ENCODE measurements at regions not wholly inside any gene's neighbourhood (a gene's known extent, or its start where the extent isn't known, plus 50 kb on each side); places are given as distances from the start of the nearest gene placed in this dataset.

DNA sequence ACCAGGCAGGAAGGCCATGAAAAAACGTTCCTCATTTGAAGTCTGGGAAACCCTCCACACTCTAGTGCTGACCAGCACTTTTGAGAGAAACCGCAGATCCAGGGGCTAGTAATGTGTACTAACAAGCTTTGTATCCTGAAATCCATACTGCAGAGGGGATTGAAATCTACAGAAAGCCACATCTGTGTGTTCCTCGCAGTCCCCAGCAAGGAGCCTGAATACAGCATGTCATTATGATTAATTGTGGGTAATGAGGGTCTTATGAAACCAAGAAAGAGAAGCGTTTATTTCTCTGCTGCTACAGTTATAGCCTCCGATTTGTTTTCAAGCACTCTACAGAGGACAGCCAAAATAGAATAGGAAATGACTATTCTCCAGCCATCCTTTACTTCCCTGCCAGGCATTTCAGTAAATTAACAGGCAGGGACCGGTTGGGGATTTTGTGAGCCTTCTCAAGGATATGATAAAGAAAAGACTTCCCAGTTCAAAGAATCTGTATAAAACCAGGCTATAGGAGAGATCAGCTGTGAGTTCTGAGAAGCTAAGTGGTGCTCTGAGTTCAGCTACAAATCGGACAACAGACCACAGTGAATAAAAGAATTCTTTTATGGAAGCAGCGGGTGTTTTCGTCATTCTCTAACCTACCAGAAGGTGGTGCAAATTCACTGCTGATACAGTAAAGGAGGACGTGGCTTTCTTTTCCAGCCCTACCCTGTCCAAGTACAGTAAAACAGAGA, 133.4 kb downstream of the INSIG2 start:
- Histone ChIP-seq H3K27ac (ENCODE audit: low read depth in 1 of 2, low read length in 2 of 2) (no peak overlapping the region), H3K27me3 (ENCODE audit: control insufficient read depth in 1 of 2, insufficient read depth in 2 of 2, low read length in 2 of 2) (peaks cover 42 to 70% of the 10 kb centered on the region in 2 experiments), H3K4me3 (ENCODE audit: low read length) (no peak overlapping the region), H3K4me1 (ENCODE audit: insufficient read depth, low read length) (peaks cover 19% of the 10 kb centered on the region), H3K36me3 (ENCODE audit: insufficient read depth, low read length) (no peaks in the 10 kb centered on the region), H3K9me3 (ENCODE audit: control insufficient read depth in 1 of 2, insufficient read depth in 1 of 2, low read length in 2 of 2) (peaks cover 0 to 10% of the 10 kb centered on the region in 2 experiments)
- CTCF ChIA-PET: interaction anchor here (1.2 to 1.7 kb wide), 5 partner anchors 10 to 641 kb away, joined by 3 to 9 read pairs (median 4); no protein-coding TSS in a partner anchor
- Mint-ChIP-seq H3K27ac (no peak overlapping the region), H3K4me1 (ENCODE audit: low read depth) (peaks cover 28% of the 10 kb centered on the region), H3K27me3 (peaks cover 78% of the 10 kb centered on the region), H3K36me3 (ENCODE audit: low read depth) (no peaks in the 10 kb centered on the region), H3K9me3 (no peaks in the 10 kb centered on the region), H3K4me3 (peak overlapping the region; percentile 12)
- ATAC-seq (ENCODE audit: poor library complexity): peak; percentile 75
- POLR2A ChIA-PET: interaction anchor here (1.0 kb wide), 1 partner anchor 89 kb away, joined by 3 read pairs; no protein-coding TSS in a partner anchor
- intact Hi-C loops (cut with DNase I, micrococcal nuclease): loop anchor here (1.0 to 10.0 kb wide), 5 partner anchors 634 to 1253 kb away; partner anchors contain the start of genes C2orf76 (in 1 of the 2) and DBI (in 1 of the 2)
- TF ChIP-seq, protein P1, sequence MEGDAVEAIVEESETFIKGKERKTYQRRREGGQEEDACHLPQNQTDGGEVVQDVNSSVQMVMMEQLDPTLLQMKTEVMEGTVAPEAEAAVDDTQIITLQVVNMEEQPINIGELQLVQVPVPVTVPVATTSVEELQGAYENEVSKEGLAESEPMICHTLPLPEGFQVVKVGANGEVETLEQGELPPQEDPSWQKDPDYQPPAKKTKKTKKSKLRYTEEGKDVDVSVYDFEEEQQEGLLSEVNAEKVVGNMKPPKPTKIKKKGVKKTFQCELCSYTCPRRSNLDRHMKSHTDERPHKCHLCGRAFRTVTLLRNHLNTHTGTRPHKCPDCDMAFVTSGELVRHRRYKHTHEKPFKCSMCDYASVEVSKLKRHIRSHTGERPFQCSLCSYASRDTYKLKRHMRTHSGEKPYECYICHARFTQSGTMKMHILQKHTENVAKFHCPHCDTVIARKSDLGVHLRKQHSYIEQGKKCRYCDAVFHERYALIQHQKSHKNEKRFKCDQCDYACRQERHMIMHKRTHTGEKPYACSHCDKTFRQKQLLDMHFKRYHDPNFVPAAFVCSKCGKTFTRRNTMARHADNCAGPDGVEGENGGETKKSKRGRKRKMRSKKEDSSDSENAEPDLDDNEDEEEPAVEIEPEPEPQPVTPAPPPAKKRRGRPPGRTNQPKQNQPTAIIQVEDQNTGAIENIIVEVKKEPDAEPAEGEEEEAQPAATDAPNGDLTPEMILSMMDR (IDR thresholded peaks at IDR 0.05): peak; percentile 87
- DNase-seq: peak in 9 of 14 experiments; percentile 6 to 77 (median 10)

DNA sequence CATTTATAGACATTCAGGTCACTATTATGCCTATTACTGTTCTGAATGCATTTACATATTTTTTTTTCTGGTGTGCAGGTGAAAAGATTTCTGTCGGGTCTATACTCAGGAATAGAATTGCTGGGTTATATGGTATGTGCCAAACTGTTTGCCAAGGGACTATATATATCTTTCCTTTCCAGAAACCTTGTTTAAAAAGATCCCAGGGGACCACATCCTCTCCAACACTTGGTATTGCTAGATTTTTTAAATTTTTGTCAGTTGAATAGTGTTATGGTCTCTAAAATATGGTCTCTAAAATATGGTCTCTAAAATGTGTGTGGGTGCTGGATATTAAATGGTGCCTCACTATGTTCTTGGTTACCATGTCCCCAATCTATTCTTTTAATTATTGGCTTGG, 131.3 kb downstream of the INSIG2 start:
- no peak overlapping the region for H3K4me3 ChIP-seq (ENCODE audit: low read length)
- ChIA-PET CTCF (no interaction called here), POLR2A (no interaction called here)
- H3K27ac Mint-ChIP-seq: no peak overlapping the region
- peaks cover 15% of the 10 kb centered on the region for H3K4me1 ChIP-seq (ENCODE audit: insufficient read depth, low read length)
- intact Hi-C loops (cut with DNase I, micrococcal nuclease): loop anchor here in 1 of 2 experiments (10.0 kb wide), 3 partner anchors 955 to 1255 kb away; partner anchors contain the start of genes C2orf76 and DBI
- H3K9me3 Mint-ChIP-seq: no peaks in the 10 kb centered on the region
- ATAC-seq (ENCODE audit: poor library complexity): no peak
- H3K36me3 Mint-ChIP-seq (ENCODE audit: low read depth): no peaks in the 10 kb centered on the region
- no peak overlapping the region for H3K4me3 Mint-ChIP-seq
- no peak for DNase-seq
- peaks cover 0 to 8% of the 10 kb centered on the region in 2 experiments for H3K9me3 ChIP-seq (ENCODE audit: control insufficient read depth in 1 of 2, insufficient read depth in 1 of 2, low read length in 2 of 2)
- H3K27me3 ChIP-seq (ENCODE audit: control insufficient read depth in 1 of 2, insufficient read depth in 2 of 2, low read length in 2 of 2): peaks cover 25 to 57% of the 10 kb centered on the region in 2 experiments
- TF ChIP-seq, protein P1 (IDR thresholded peaks at IDR 0.05): no peak
- no peaks in the 10 kb centered on the region for H3K36me3 ChIP-seq (ENCODE audit: insufficient read depth, low read length)
- H3K27me3 Mint-ChIP-seq: peaks cover 75% of the 10 kb centered on the region
- H3K4me1 Mint-ChIP-seq (ENCODE audit: low read depth): peaks cover 16% of the 10 kb centered on the region
- no peak overlapping the region for H3K27ac ChIP-seq (ENCODE audit: low read depth in 1 of 2, low read length in 2 of 2)

DNA sequence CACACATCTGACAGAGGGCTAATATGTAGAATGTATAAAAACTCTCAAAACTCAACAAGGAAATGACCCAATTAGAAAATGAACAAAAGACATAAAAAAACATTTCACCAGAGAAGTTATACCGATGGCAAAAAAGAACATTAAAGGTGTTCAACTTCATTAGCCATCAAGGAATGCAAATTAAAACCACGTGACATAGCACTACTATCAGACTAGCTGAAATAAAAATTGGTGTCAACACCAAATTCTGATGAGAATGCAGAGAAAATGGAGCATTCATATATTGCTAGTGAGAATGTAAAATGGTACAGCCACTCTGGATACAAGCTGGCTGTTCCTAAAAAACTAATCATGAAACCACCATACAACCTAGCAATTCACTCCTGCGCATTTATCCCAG, 128.0 kb downstream of the INSIG2 start:
- ATAC-seq (ENCODE audit: poor library complexity): no peak
- Mint-ChIP-seq H3K9me3 (no peaks in the 10 kb centered on the region), H3K27me3 (peaks cover 77% of the 10 kb centered on the region), H3K27ac (no peak overlapping the region), H3K36me3 (ENCODE audit: low read depth) (no peaks in the 10 kb centered on the region), H3K4me1 (ENCODE audit: low read depth) (no peaks in the 10 kb centered on the region), H3K4me3 (no peak overlapping the region)
- H3K4me1 ChIP-seq (ENCODE audit: insufficient read depth, low read length): no peaks in the 10 kb centered on the region
- no peaks in the 10 kb centered on the region for H3K9me3 ChIP-seq (ENCODE audit: control insufficient read depth in 1 of 2, insufficient read depth in 1 of 2, low read length in 2 of 2)
- no peaks in the 10 kb centered on the region for H3K36me3 ChIP-seq (ENCODE audit: insufficient read depth, low read length)
- TF ChIP-seq, protein P1 (IDR thresholded peaks at IDR 0.05): no peak
- no peak overlapping the region for H3K4me3 ChIP-seq (ENCODE audit: low read length)
- ChIA-PET CTCF (interaction anchor here (0.6 to 1.4 kb wide), 3 partner anchors 414 to 665 kb away, joined by 3 to 5 read pairs (median 4); no protein-coding TSS in a partner anchor), POLR2A (no interaction called here)
- no peak for DNase-seq
- peaks cover 3 to 39% of the 10 kb centered on the region in 2 experiments for H3K27me3 ChIP-seq (ENCODE audit: control insufficient read depth in 1 of 2, insufficient read depth in 2 of 2, low read length in 2 of 2)
- intact Hi-C loops (cut with DNase I, micrococcal nuclease): no loop called here
- H3K27ac ChIP-seq (ENCODE audit: low read depth in 1 of 2, low read length in 2 of 2): no peak overlapping the region
